ENCODE measurements at regions not wholly inside any gene's neighbourhood (a gene's known extent, or its start where the extent isn't known, plus 50 kb on each side); places are given as distances from the start of the nearest gene placed in this dataset.
"Not testable (repeated sequence)": the region's sequence is repeated elsewhere in the genome, so short reads cannot be mapped to it uniquely, and the experiment has no call there.

DNA sequence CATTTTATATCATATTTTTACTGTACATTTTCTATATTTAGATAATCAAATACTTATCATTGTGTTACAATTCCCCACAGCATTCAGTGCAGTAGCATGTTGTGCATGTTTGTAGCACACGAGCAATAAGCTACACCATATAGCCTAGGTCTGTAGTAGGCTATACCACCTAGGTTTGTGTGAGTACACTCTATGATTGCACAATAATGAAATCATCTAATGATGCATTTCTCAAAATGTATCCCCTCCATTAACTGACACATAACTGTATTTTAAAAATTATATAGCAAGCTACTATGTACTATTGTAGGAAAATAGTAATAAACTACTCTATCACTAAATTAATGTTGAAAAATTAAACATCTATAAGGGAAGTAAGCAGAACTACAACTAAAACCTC, 518.4 kb upstream of the PABPC4L start:
- Histone ChIP-seq H3K4me1 (no peaks in the 10 kb centered on the region), H4K20me1 (no peaks in the 10 kb centered on the region), H3K27me3 (no peaks in the 10 kb centered on the region), H3K27ac (no peak overlapping the region), H3K4me2 (no peak overlapping the region), H3K36me3 (no peaks in the 10 kb centered on the region), H3K4me3 (no peak overlapping the region), H3K9me3 (no peaks in the 10 kb centered on the region), H3K9ac (no peak overlapping the region)
- no peak for TF ChIP-seq Cebpa-rat (IDR thresholded peaks at IDR 0.05)

DNA sequence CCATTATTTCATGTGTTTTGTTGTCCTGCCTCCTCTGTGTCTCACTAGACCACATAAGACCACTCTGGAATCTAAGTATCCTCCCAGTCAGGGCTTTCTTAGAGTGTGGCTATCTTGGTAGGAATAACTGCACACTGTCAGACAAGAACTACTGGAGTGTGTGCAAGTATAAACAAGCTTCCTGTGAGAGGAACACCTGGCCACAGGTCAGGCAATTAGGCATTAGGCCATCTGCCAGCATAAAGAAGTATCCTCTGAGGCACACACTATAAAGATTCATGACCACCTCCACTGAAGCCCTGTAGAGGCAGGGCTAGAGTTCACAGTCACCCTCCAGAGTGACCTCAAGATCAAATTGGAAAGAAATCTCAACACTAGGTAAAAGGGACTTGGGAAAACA, 507.0 kb upstream of the PABPC4L start:
- H3K9ac ChIP-seq, result no peak overlapping the region
- H3K4me1 ChIP-seq, result no peaks in the 10 kb centered on the region
- no peak overlapping the region for H3K27ac ChIP-seq
- H3K9me3 ChIP-seq, result no peaks in the 10 kb centered on the region
- no peaks in the 10 kb centered on the region for H3K27me3 ChIP-seq
- no peak for TF ChIP-seq Cebpa-rat (IDR thresholded peaks at IDR 0.05)
- no peaks in the 10 kb centered on the region for H3K36me3 ChIP-seq
- no peaks in the 10 kb centered on the region for H4K20me1 ChIP-seq
- H3K4me2 ChIP-seq, result no peak overlapping the region
- H3K4me3 ChIP-seq, result no peak overlapping the region

GRCh38 chr4:134708026-134708425, 506.4 kb upstream of the PABPC4L start:
- Histone ChIP-seq H3K4me2 (no peak overlapping the region), H4K20me1 (no peaks in the 10 kb centered on the region), H3K4me1 (no peaks in the 10 kb centered on the region), H3K36me3 (no peaks in the 10 kb centered on the region), H3K9me3 (no peaks in the 10 kb centered on the region), H3K27me3 (no peaks in the 10 kb centered on the region), H3K9ac (no peak overlapping the region), H3K27ac (no peak overlapping the region), H3K4me3 (no peak overlapping the region)
- no peak for TF ChIP-seq Cebpa-rat (IDR thresholded peaks at IDR 0.05)

- no peak for TF ChIP-seq Cebpa-rat (IDR thresholded peaks at IDR 0.05)
- Histone ChIP-seq H4K20me1 (no peaks in the 10 kb centered on the region), H3K36me3 (no peaks in the 10 kb centered on the region), H3K27ac (no peak overlapping the region), H3K4me3 (no peak overlapping the region), H3K9me3 (peaks cover 7% of the 10 kb centered on the region), H3K27me3 (no peaks in the 10 kb centered on the region), H3K4me1 (no peaks in the 10 kb centered on the region), H3K4me2 (no peak overlapping the region), H3K9ac (no peak overlapping the region)
These were observed 500.8 kb upstream of the PABPC4L start for GRCh38 chr4:134702374-134702773.

DNA sequence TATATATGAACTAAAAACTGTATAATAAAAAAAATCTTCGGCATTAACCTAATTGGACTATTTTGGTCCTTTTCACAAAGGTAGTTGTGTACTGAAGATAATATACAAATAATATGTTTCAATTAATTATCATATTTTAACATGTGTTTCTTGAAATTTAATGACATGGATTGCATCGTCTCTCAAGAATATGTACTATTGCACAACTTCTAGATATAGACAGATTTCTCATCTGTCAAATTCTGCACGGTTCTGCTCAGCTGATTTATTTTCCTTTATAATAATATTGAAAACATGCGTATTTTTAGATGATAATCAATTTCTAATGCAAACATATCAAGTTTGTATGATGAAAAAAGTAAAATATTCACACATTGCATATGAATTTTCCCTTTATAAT, 498.7 kb upstream of the PABPC4L start:
- no peak overlapping the region for H3K27ac ChIP-seq
- H3K4me1 ChIP-seq, result no peaks in the 10 kb centered on the region
- peaks cover 7% of the 10 kb centered on the region for H3K9me3 ChIP-seq
- no peaks in the 10 kb centered on the region for H3K27me3 ChIP-seq
- H4K20me1 ChIP-seq, result no peaks in the 10 kb centered on the region
- H3K4me3 ChIP-seq, result no peak overlapping the region
- no peak overlapping the region for H3K9ac ChIP-seq
- no peaks in the 10 kb centered on the region for H3K36me3 ChIP-seq
- H3K4me2 ChIP-seq, result no peak overlapping the region
- TF ChIP-seq Cebpa-rat (IDR thresholded peaks at IDR 0.05), result no peak

DNA sequence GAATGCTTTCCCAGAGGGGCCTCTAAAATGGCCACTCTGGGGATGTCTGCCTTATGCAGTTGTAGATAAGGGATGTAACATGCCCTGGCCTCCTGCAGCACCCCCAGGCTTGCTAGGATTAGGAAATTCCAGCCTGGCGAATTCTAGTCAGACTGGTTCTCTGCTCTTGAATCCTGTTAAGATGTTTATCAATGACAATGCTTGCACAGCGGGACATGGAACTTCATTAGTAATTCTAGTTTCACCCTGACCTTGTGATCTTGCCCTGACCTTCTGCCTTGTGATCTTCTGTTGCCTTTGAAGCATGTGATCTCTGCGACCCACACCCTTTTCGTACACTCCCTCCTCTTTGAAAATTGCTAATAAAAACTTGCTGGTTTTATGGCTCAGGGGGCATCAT, 497.2 kb upstream of the PABPC4L start:
- H3K4me1 ChIP-seq, H3K27ac ChIP-seq, H3K9me3 ChIP-seq, H3K27me3 ChIP-seq, H3K36me3 ChIP-seq, H3K9ac ChIP-seq, H3K4me3 ChIP-seq, H3K4me2 ChIP-seq, H4K20me1 ChIP-seq: not testable (repeated sequence)

- TF ChIP-seq Cebpa-rat (IDR thresholded peaks at IDR 0.05), result no peak
- peaks cover 7% of the 10 kb centered on the region for H3K9me3 ChIP-seq
- H3K27ac ChIP-seq, result no peak overlapping the region
- H4K20me1 ChIP-seq, result no peaks in the 10 kb centered on the region
- H3K4me3 ChIP-seq, result no peak overlapping the region
- no peak overlapping the region for H3K9ac ChIP-seq
- no peaks in the 10 kb centered on the region for H3K36me3 ChIP-seq
- no peaks in the 10 kb centered on the region for H3K4me1 ChIP-seq
- H3K27me3 ChIP-seq, result no peaks in the 10 kb centered on the region
- no peak overlapping the region for H3K4me2 ChIP-seq
These were observed 493.8 kb upstream of the PABPC4L start for GRCh38 chr4:134695433-134695832.

DNA sequence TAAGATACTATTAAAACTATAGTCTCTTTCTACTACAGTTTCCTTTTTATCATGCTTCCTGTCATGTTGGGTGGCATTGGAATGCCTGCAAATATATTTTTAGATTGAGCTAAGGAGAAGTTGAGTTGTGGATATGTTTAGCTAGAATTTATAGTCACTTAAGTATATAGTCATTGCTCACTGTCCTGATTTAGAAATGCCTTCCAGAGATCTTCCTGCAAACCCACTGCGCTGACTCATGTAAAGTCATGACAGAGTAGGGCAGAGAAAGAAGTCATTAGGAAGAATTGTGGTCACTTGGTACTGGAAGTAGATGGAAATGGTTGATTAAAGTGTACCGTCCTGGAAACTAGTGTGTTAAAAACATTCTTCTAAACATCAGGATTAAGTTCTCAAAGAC, 490.3 kb upstream of the PABPC4L start:
- Histone ChIP-seq H3K36me3 (no peaks in the 10 kb centered on the region), H3K4me2 (no peak overlapping the region), H3K27ac (no peak overlapping the region), H4K20me1 (no peaks in the 10 kb centered on the region), H3K4me3 (no peak overlapping the region), H3K4me1 (peaks cover 8% of the 10 kb centered on the region; the same call in 1 of the 2 replicates), H3K27me3 (no peaks in the 10 kb centered on the region), H3K9ac (no peak overlapping the region), H3K9me3 (no peaks in the 10 kb centered on the region)
- no peak for TF ChIP-seq Cebpa-rat (IDR thresholded peaks at IDR 0.05)

GRCh38 chr4:134687646-134688628, 486.3 kb upstream of the PABPC4L start:
- Histone ChIP-seq H3K4me2 (peak overlapping the region; percentile 40), H3K4me3 (no peak overlapping the region), H3K9ac (no peak overlapping the region), H3K36me3 (no peaks in the 10 kb centered on the region), H3K27me3 (no peaks in the 10 kb centered on the region), H3K4me1 (peaks cover 8% of the 10 kb centered on the region; the same call in 1 of the 2 replicates), H3K9me3 (no peaks in the 10 kb centered on the region), H3K27ac (no peak overlapping the region), H4K20me1 (no peaks in the 10 kb centered on the region)
- TF ChIP-seq Cebpa-rat (IDR thresholded peaks at IDR 0.05), result no peak

DNA sequence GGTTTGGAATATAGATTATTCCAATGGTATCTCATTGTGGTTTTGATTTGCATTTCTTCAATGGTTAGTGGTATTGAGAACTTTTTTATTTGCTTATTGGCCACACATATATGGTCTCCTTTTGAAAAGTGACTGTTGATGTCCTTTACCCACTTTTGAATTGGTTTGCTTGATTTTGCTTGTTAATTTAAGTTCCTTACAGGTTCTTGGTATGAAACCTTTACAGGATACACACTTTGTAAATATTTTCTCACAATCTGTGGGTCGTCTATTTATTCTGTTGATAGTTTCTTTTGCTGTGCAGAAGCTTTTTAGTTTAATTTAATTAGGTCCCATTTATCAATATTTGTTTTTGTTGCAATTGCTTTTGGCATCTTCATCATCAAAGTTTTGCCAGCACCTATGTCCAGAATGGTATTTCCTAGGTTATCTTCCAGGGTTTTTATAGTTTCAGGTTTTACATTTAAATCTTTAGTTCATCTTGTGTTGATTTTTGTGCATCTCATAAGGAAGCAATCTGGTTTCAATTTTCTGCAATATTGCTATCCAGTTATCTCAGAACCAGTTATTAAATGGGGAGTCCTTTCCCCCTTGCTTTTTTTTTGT, 475.7 kb upstream of the PABPC4L start:
- no peak overlapping the region for H3K4me2 ChIP-seq
- no peak overlapping the region for H3K27ac ChIP-seq
- H3K27me3 ChIP-seq, result no peaks in the 10 kb centered on the region
- H3K4me3 ChIP-seq, result no peak overlapping the region
- no peaks in the 10 kb centered on the region for H3K9me3 ChIP-seq
- no peak overlapping the region for H3K9ac ChIP-seq
- no peaks in the 10 kb centered on the region for H3K4me1 ChIP-seq
- TF ChIP-seq Cebpa-rat (IDR thresholded peaks at IDR 0.05), result no peak
- H3K36me3 ChIP-seq, result no peaks in the 10 kb centered on the region
- H4K20me1 ChIP-seq, result no peaks in the 10 kb centered on the region

Measured in BLaER1 (cell line).